SK-N-MC (cell line): ENCODE measurements at regions not wholly inside any gene's neighbourhood (a gene's known extent, or its start where the extent isn't known, plus 50 kb on each side); places are given as distances from the start of the nearest gene placed in this dataset.

Experiments used
- EZH2 ChIP-seq: fragments of 200-600 bp; sonication (generic); IDR thresholded peaks from one replicate; pipeline ENCODE4 v1.6.1; 2017; ENCODE audit warnings: antibody characterized with exemption
- FOXP2 ChIP-seq: optimal IDR thresholded peaks from 2 replicates; pipeline ENCODE3; 2011; ENCODE audit warnings: mild to moderate bottlenecking, moderate library complexity; ENCODE audit not compliant: insufficient read depth; ENCODE audit errors: extremely low read length, control extremely low read depth
- POLR2AphosphoS5 ChIP-seq: IDR thresholded peaks from 2 replicates; pipeline ENCODE4 v1.6.1; 2012; ENCODE audit warnings: mild to moderate bottlenecking, low read depth, low read length, borderline replicate concordance

- no peak for TF ChIP-seq POLR2AphosphoS5
- TF ChIP-seq EZH2, result no peak
- no peak for TF ChIP-seq FOXP2
These were observed 255.3 kb upstream of the PMFBP1 start for GRCh38 chr16:72427051-72427782.
